ENCODE measurements at regions not wholly inside any gene's neighbourhood (a gene's known extent, or its start where the extent isn't known, plus 50 kb on each side); places are given as distances from the start of the nearest gene placed in this dataset.

DNA sequence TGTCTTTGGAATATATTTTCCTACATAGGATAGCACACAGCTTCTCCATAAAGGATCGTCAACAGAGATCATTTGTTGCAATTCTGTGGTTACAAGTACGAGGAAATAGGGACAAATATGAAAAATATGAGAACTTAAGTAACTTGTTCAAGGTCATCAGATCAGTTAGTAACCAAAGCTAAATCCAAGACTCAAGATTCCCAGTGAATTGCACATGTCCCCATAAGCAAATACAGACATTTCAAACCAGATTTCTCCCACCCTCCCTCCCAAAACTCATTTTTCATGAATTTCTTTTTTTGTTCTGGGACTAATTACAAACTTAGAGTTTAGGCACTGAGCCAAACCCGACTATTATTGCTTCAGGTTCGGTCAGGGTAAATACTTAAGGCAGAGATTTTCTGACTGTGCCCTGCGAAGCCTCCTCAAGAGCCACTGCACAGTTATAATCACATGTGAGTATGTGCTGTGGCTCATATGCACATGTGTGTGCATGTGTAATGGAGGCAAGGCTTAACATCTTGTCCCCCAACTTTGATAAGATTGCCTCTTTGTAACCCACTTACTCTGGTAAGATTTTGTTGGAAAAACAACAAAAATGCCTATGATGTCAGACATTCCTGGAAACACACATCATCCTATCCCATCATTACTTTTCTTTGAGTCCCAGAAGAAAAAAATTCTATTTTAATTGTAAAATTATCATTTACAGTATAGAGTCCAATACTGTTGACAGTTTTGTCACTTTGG, 216.2 kb downstream of the CD83 start:
- no peak for ATAC-seq
- TF ChIP-seq ZC3H10 (CRISPR knock-in tag; IDR thresholded peaks at IDR 0.05) (no peak), BACH2 (CRISPR knock-in tag; IDR thresholded peaks at IDR 0.05; ENCODE audit: borderline replicate concordance) (no peak), GLIS3 (CRISPR knock-in tag; IDR thresholded peaks at IDR 0.05) (no peak), RARB (CRISPR knock-in tag; IDR thresholded peaks at IDR 0.05) (no peak), ZNF8 (CRISPR knock-in tag; IDR thresholded peaks at IDR 0.05) (no peak), ZFP3 (CRISPR knock-in tag; IDR thresholded peaks at IDR 0.05) (no peak), ZNF70 (CRISPR knock-in tag; IDR thresholded peaks at IDR 0.05) (no peak), TCF4 (CRISPR knock-in tag; IDR thresholded peaks at IDR 0.05; ENCODE audit: borderline replicate concordance) (no peak), SNAI2 (CRISPR knock-in tag; IDR thresholded peaks at IDR 0.05) (no peak), PPARA (CRISPR knock-in tag; IDR thresholded peaks at IDR 0.05; ENCODE audit: borderline replicate concordance) (no peak), ESRRG (CRISPR knock-in tag; IDR thresholded peaks at IDR 0.05) (no peak), TOX (CRISPR knock-in tag; IDR thresholded peaks at IDR 0.05; ENCODE audit: borderline replicate concordance) (no peak), ZFP30 (CRISPR knock-in tag; IDR thresholded peaks at IDR 0.05) (no peak), CSDC2 (CRISPR knock-in tag; IDR thresholded peaks at IDR 0.05) (no peak)
- TF ChIP-seq, protein P1, sequence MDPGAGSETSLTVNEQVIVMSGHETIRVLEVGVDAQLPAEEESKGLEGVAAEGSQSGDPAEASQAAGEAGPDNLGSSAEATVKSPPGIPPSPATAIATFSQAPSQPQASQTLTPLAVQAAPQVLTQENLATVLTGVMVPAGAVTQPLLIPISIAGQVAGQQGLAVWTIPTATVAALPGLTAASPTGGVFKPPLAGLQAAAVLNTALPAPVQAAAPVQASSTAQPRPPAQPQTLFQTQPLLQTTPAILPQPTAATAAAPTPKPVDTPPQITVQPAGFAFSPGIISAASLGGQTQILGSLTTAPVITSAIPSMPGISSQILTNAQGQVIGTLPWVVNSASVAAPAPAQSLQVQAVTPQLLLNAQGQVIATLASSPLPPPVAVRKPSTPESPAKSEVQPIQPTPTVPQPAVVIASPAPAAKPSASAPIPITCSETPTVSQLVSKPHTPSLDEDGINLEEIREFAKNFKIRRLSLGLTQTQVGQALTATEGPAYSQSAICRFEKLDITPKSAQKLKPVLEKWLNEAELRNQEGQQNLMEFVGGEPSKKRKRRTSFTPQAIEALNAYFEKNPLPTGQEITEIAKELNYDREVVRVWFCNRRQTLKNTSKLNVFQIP (CRISPR knock-in tag; IDR thresholded peaks at IDR 0.05; ENCODE audit: borderline replicate concordance, low read depth), result no peak
- TF ChIP-seq, protein P2, sequence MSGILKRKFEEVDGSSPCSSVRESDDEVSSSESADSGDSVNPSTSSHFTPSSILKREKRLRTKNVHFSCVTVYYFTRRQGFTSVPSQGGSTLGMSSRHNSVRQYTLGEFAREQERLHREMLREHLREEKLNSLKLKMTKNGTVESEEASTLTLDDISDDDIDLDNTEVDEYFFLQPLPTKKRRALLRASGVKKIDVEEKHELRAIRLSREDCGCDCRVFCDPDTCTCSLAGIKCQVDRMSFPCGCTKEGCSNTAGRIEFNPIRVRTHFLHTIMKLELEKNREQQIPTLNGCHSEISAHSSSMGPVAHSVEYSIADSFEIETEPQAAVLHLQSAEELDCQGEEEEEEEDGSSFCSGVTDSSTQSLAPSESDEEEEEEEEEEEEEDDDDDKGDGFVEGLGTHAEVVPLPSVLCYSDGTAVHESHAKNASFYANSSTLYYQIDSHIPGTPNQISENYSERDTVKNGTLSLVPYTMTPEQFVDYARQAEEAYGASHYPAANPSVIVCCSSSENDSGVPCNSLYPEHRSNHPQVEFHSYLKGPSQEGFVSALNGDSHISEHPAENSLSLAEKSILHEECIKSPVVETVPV (CRISPR knock-in tag; IDR thresholded peaks at IDR 0.05), result no peak
- TF ChIP-seq, protein P3, sequence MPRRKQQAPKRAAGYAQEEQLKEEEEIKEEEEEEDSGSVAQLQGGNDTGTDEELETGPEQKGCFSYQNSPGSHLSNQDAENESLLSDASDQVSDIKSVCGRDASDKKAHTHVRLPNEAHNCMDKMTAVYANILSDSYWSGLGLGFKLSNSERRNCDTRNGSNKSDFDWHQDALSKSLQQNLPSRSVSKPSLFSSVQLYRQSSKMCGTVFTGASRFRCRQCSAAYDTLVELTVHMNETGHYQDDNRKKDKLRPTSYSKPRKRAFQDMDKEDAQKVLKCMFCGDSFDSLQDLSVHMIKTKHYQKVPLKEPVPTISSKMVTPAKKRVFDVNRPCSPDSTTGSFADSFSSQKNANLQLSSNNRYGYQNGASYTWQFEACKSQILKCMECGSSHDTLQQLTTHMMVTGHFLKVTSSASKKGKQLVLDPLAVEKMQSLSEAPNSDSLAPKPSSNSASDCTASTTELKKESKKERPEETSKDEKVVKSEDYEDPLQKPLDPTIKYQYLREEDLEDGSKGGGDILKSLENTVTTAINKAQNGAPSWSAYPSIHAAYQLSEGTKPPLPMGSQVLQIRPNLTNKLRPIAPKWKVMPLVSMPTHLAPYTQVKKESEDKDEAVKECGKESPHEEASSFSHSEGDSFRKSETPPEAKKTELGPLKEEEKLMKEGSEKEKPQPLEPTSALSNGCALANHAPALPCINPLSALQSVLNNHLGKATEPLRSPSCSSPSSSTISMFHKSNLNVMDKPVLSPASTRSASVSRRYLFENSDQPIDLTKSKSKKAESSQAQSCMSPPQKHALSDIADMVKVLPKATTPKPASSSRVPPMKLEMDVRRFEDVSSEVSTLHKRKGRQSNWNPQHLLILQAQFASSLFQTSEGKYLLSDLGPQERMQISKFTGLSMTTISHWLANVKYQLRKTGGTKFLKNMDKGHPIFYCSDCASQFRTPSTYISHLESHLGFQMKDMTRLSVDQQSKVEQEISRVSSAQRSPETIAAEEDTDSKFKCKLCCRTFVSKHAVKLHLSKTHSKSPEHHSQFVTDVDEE (CRISPR knock-in tag; IDR thresholded peaks at IDR 0.05), result no peak
- TF ChIP-seq, protein P4, sequence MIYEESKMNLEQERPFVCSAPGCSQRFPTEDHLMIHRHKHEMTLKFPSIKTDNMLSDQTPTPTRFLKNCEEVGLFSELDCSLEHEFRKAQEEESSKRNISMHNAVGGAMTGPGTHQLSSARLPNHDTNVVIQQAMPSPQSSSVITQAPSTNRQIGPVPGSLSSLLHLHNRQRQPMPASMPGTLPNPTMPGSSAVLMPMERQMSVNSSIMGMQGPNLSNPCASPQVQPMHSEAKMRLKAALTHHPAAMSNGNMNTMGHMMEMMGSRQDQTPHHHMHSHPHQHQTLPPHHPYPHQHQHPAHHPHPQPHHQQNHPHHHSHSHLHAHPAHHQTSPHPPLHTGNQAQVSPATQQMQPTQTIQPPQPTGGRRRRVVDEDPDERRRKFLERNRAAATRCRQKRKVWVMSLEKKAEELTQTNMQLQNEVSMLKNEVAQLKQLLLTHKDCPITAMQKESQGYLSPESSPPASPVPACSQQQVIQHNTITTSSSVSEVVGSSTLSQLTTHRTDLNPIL (CRISPR knock-in tag; IDR thresholded peaks at IDR 0.05; ENCODE audit: low read depth), result no peak
- TF ChIP-seq, protein P5, sequence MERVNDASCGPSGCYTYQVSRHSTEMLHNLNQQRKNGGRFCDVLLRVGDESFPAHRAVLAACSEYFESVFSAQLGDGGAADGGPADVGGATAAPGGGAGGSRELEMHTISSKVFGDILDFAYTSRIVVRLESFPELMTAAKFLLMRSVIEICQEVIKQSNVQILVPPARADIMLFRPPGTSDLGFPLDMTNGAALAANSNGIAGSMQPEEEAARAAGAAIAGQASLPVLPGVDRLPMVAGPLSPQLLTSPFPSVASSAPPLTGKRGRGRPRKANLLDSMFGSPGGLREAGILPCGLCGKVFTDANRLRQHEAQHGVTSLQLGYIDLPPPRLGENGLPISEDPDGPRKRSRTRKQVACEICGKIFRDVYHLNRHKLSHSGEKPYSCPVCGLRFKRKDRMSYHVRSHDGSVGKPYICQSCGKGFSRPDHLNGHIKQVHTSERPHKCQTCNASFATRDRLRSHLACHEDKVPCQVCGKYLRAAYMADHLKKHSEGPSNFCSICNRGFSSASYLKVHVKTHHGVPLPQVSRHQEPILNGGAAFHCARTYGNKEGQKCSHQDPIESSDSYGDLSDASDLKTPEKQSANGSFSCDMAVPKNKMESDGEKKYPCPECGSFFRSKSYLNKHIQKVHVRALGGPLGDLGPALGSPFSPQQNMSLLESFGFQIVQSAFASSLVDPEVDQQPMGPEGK (CRISPR knock-in tag; IDR thresholded peaks at IDR 0.05; ENCODE audit: borderline replicate concordance), result no peak

DNA sequence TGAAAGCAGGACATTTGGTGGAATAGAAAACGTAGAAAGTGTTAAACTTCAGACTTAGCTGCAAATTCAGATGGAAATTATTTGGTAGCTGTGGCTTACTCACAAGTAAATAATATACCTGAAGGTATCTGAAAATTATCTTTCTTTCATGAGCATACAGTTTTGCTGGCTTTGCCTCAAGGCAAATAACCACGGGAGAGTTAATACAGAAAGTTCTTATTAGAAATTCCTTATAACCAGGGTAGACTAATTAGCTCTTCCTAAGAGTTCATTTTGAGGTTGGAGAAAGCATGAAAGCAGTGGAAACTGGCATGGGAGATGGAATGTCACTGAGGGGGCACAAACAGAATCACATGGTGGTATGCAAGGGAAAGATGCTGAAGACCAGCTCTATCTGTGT, 217.5 kb downstream of the CD83 start:
- TF ChIP-seq BACH2 (CRISPR knock-in tag; IDR thresholded peaks at IDR 0.05; ENCODE audit: borderline replicate concordance) (no peak), CSDC2 (CRISPR knock-in tag; IDR thresholded peaks at IDR 0.05) (no peak), ARNTL (CRISPR knock-in tag; IDR thresholded peaks at IDR 0.05; ENCODE audit: borderline replicate concordance, low read depth) (no peak), ISL1 (CRISPR knock-in tag; IDR thresholded peaks at IDR 0.05) (no peak), ZC3H10 (CRISPR knock-in tag; IDR thresholded peaks at IDR 0.05) (no peak), GLIS3 (CRISPR knock-in tag; IDR thresholded peaks at IDR 0.05) (no peak), OSR1 (CRISPR knock-in tag; IDR thresholded peaks at IDR 0.05) (no peak), ZNF565 (CRISPR knock-in tag; conservative IDR thresholded peaks at IDR 0.05; ENCODE audit: low read depth) (no peak), SNAI2 (CRISPR knock-in tag; IDR thresholded peaks at IDR 0.05) (no peak)
- TF ChIP-seq, protein P4 (CRISPR knock-in tag; IDR thresholded peaks at IDR 0.05; ENCODE audit: low read depth), result no peak
- TF ChIP-seq, protein P5 (CRISPR knock-in tag; IDR thresholded peaks at IDR 0.05; ENCODE audit: borderline replicate concordance), result no peak
- TF ChIP-seq, protein P1 (CRISPR knock-in tag; IDR thresholded peaks at IDR 0.05; ENCODE audit: borderline replicate concordance, low read depth), result no peak

More for the DNA sequence above, 217.5 kb downstream of the CD83 start:
- no peak for ATAC-seq
